ENCODE measurements at regions not wholly inside any gene's neighbourhood (a gene's known extent, or its start where the extent isn't known, plus 50 kb on each side); places are given as distances from the start of the nearest gene placed in this dataset.

DNA sequence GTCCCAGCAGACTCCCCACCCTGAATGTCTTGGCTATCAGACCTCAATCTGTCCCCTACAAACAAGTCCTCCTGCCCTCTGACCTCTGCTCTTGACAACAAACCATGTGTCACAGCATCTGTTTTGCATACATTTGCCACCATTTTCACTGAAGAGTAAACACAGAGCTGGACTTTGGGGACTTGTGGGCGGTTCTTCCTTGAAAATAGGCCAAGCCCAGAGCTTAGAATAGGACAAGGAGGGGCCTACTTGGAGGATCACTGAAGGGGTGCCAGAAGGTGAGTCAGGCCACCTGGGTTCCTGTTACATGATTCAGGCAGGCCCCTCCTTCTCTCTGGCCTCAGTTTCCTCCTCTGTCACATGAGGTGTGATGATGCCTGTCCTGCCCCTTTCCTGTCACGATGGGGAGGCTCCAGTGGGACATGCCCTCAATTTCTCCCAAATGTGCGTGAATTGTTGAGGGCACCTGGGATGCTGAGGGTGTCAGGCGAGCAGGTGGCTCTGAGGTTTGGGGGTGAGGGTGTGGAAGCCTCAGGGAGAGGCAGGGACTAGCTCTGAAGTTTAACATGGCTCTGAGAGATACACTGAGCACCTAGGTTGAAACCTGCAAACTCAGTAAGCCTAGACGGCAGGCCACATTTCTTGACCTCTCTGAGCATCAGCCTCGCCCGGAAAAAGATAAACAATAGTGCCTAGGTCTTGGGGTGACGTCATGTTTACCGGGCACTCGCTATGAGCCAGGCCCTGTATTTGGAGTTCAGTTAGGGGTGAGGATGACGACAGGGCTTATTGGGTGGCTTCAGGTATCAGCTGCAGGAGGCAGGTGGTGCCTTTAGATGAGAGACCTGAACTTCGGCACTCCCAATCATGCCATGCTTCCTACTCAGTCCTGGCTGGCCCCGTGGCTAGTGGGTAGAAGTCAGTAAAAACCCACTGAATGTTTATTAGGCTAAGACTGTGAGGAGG lies 107.6 kb upstream of the PITX1 start:
- H3K27ac ChIP-seq (replicated peaks) = no peak overlapping the region

DNA sequence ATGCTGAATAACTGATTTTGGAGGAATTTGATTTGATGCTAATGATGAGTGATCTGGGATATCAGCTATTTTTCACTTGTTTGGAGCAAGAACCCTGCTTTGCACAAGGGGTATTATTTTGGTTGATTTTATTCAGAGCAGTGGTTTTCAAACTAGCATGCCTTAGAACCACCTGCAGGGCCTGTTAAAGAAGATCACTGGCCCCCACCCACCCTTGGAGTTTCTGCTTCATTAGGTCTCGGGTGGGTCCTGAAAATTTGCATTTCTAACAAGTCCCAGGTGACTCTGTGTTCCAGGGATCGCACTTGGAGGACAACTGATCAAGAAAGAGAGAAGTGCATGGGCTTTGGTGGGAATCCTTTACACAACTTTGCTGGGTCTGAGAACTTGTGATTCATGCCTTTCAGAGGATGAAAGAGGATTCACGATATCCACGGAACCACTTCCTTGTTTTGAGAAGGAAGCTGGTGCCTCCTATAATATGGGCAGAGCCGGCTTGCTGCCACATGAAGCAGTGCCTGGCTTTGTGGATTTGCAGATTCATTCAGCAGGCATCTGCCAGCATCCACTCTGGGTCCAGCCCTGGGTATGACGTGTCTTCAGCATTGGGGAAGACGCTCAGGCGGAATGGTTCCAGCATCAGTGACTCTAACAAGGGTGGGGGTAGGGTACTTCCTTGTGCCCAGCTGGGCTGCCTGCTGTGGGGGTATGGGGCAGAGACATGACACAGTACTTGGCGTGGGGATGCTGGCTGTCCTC lies 106.6 kb upstream of the PITX1 start:
- no peak for TF ChIP-seq CTCF (IDR thresholded peaks at IDR 0.05; ENCODE audit: borderline replicate concordance)
- H3K4me1 ChIP-seq = no peaks in the 10 kb centered on the region
- no peaks in the 10 kb centered on the region for H3K9me3 ChIP-seq (replicated peaks)
- H3K4me3 ChIP-seq = no peak overlapping the region
- no peaks in the 10 kb centered on the region for H3K36me3 ChIP-seq
- intact Hi-C loops (cut with micrococcal nuclease) = no loop called here
- peaks cover 53% of the 10 kb centered on the region for H3K27me3 ChIP-seq (ENCODE audit: low read depth)
- H3K27ac ChIP-seq (replicated peaks) = no peak overlapping the region
- no peak for DNase-seq

More for the DNA sequence above, 107.6 kb upstream of the PITX1 start:
- Histone ChIP-seq H3K36me3 (no peaks in the 10 kb centered on the region), H3K27me3 (ENCODE audit: low read depth) (peaks cover 44% of the 10 kb centered on the region), H3K9me3 (replicated peaks) (no peaks in the 10 kb centered on the region), H3K4me1 (no peaks in the 10 kb centered on the region), H3K4me3 (no peak overlapping the region)
- TF ChIP-seq CTCF (IDR thresholded peaks at IDR 0.05; ENCODE audit: borderline replicate concordance) = no peak
- intact Hi-C loops (cut with micrococcal nuclease) = no loop called here
- no peak for DNase-seq

DNA sequence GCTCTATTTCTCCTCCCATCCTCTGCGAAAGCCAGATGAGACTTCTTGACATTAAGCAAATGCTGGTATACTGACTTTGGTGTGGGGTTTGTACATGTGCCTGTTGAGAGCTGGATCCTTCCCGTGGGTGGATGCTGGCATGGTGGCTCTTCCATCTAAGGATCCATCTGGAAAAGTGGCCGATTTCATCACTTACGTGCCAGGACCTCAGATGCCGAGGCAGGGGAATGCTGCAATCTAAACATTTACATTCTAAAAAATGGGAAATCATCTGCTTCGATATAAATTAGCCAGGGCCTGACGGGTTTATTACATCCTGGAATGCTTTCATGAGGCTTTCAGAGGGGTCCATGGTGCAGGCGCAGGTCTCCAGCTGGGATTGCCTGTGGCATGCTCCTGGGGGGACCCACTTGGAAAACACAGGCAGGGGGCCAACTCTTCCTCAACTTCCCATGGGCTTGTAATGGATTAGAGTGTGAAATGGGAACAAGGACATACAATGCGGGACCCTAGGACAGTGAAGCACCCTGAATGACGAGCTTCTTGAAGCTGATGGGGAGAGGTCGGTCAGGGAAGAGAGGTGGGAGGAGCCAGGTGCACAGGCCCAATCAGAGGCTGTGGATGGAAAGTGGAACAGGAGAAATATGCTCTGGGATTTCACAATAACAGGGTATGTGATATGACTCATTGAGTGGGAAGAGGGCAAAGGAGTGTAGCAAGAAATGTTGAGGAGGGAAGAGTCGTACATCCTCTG lies 105.5 kb upstream of the PITX1 start:
- H3K9me3 ChIP-seq (replicated peaks) = no peaks in the 10 kb centered on the region
- no peak overlapping the region for H3K4me3 ChIP-seq
- intact Hi-C loops (cut with micrococcal nuclease) = no loop called here
- DNase-seq = no peak
- no peaks in the 10 kb centered on the region for H3K36me3 ChIP-seq
- H3K27ac ChIP-seq (replicated peaks) = no peak overlapping the region
- TF ChIP-seq CTCF (IDR thresholded peaks at IDR 0.05; ENCODE audit: borderline replicate concordance) = no peak
- peaks cover 64% of the 10 kb centered on the region for H3K27me3 ChIP-seq (ENCODE audit: low read depth)
- no peaks in the 10 kb centered on the region for H3K4me1 ChIP-seq

DNA sequence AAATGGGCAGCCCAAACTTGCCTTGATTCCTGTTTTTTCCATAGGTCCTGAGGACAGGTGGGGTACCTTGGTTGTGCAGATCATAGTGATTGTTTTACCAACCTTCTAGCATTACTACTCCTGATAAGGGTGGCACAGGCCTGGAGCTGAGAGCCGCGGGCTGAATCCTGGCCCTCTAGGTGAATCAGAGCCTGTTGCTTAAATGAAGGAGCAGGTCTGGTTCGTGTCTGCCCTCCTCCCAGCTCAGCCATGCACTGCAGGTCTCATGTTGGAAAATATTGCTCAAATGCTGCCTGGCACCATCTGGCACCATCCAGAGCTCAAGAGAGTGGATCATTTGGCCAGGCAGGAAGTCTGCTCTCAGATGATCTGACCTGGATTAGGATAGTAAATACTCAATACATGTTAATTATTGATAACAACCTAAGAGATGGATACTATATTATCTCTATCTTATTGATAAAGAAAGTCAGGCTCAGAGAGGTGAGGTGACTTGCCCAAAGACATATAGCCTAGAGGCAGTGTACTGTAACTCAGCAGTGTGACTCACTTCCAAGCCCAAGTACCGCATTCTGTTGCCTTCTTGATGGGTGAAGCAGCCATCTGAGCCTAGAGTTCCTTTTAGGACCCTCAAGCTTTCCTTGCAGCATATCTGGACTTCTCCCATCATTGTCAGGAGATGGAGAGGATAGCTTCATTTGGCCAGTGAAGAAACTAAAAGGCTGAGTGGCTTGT lies 104.3 kb upstream of the PITX1 start:
- H3K27ac ChIP-seq (replicated peaks) = no peak overlapping the region
- DNase-seq = no peak
- H3K4me1 ChIP-seq = no peaks in the 10 kb centered on the region
- peaks cover 69% of the 10 kb centered on the region for H3K27me3 ChIP-seq (ENCODE audit: low read depth)
- TF ChIP-seq CTCF (IDR thresholded peaks at IDR 0.05; ENCODE audit: borderline replicate concordance) = no peak
- H3K36me3 ChIP-seq = no peaks in the 10 kb centered on the region
- H3K4me3 ChIP-seq = no peak overlapping the region
- intact Hi-C loops (cut with micrococcal nuclease) = no loop called here
- H3K9me3 ChIP-seq (replicated peaks) = no peaks in the 10 kb centered on the region

All from left ventricle myocardium inferior (tissue), 1 donor.